HG03045 (cell line): ENCODE measurements at regions not wholly inside any gene's neighbourhood (a gene's known extent, or its start where the extent isn't known, plus 50 kb on each side); places are given as distances from the start of the nearest gene placed in this dataset.

Experiments
- ATAC-seq: cut with Tn5 transposase; IDR thresholded peaks from one replicate; pipeline ENCODE4 v1.9.1; 2021; ENCODE audit warnings: mild to moderate bottlenecking, moderate library complexity; ENCODE audit not compliant: unreplicated experiment

GRCh38 chr15:98139337-98139736 is 178.8 kb downstream of the ARRDC4 start:
- no peak for ATAC-seq

GRCh38 chr15:98142572-98142971 is 182.1 kb downstream of the ARRDC4 start:
- ATAC-seq, result no peak

- no peak for ATAC-seq
These were observed 182.6 kb downstream of the ARRDC4 start for GRCh38 chr15:98143116-98143515.

GRCh38 chr15:98144388-98144787 is 183.9 kb downstream of the ARRDC4 start:
- ATAC-seq, result no peak

- no peak for ATAC-seq
These were observed 185.7 kb downstream of the ARRDC4 start for GRCh38 chr15:98146031-98146820.

GRCh38 chr15:98147415-98147814 is 186.9 kb downstream of the ARRDC4 start:
- no peak for ATAC-seq

- ATAC-seq, result no peak
These were observed 189.6 kb downstream of the ARRDC4 start for GRCh38 chr15:98150084-98150483.

- no peak for ATAC-seq
These were observed 190.0 kb downstream of the ARRDC4 start for GRCh38 chr15:98150536-98150935.

- ATAC-seq, result no peak
These were observed 190.6 kb downstream of the ARRDC4 start for GRCh38 chr15:98151096-98151495.

- no peak for ATAC-seq
These were observed 191.7 kb downstream of the ARRDC4 start for GRCh38 chr15:98152156-98152555.

- ATAC-seq, result no peak
These were observed 194.4 kb downstream of the ARRDC4 start for GRCh38 chr15:98154863-98155262.

- ATAC-seq, result no peak
These were observed 194.9 kb downstream of the ARRDC4 start for GRCh38 chr15:98155356-98155755.

GRCh38 chr15:98160236-98160635 is 199.7 kb downstream of the ARRDC4 start:
- no peak for ATAC-seq

- no peak for ATAC-seq
These were observed 203.0 kb downstream of the ARRDC4 start for GRCh38 chr15:98163319-98164045.

GRCh38 chr15:98164571-98164970 is 204.1 kb downstream of the ARRDC4 start:
- ATAC-seq, result no peak

GRCh38 chr15:98164986-98165385 is 204.5 kb downstream of the ARRDC4 start:
- no peak for ATAC-seq

- ATAC-seq, result no peak
These were observed 207.3 kb downstream of the ARRDC4 start for GRCh38 chr15:98167722-98168268.

- no peak for ATAC-seq
These were observed 209.0 kb downstream of the ARRDC4 start for GRCh38 chr15:98169551-98169950.

GRCh38 chr15:98174286-98174685 is 213.8 kb downstream of the ARRDC4 start:
- ATAC-seq, result no peak

GRCh38 chr15:98174841-98175240 is 214.3 kb downstream of the ARRDC4 start:
- ATAC-seq, result no peak

GRCh38 chr15:98177966-98178592 is 217.6 kb downstream of the ARRDC4 start:
- ATAC-seq, result no peak

- ATAC-seq, result no peak
These were observed 218.4 kb downstream of the ARRDC4 start for GRCh38 chr15:98178861-98179260.
